ENCODE measurements at regions not wholly inside any gene's neighbourhood (a gene's known extent, or its start where the extent isn't known, plus 50 kb on each side); places are given as distances from the start of the nearest gene placed in this dataset.

DNA sequence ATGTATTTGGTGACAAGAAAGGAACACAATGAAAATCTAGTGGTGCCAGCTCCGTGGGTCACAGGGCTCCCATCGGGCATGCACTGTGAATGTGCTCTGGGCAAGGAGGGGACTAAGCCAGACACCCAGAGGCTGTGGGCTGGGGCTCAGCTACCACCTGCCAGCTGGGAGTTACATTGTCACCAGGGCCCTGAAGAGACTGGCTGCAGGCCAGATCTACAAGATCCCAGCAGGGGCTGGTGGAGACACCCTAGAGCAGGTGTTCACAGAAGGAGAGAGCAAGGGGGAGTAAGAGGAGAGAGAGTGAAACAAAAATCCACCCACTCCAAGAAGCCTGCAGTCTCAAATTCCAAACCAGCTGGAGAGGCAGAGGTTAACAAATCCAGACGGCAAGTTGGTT is 116.6 kb upstream of the ADCY1 start:
- no peak for DNase-seq

- DNase-seq: no peak
Observed at GRCh38 chr7:45459476-45459875, 114.7 kb upstream of the ADCY1 start.

- DNase-seq: no peak
Observed at GRCh38 chr7:45460379-45460778, 113.8 kb upstream of the ADCY1 start.

- no peak for DNase-seq
Observed at GRCh38 chr7:45461026-45461425, 113.1 kb upstream of the ADCY1 start.

DNA sequence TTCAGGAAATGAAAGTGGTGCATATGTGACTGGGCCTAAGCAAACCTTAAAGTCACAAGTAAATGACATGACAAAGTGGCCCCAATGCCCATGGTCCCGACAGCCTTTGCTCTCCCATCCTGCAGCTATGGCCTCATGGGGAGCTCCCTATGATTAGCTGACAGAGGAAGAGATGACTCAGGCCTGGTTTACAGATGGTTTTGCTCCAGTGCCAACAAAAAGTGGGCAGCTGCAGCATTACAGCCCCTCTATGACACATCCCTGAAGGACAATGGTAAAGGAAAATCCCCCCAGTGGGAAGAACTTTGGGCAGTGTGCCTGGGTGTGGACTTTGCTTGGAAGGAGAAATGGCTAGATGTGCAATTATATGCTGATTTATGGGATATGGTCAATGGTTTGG is 105.1 kb upstream of the ADCY1 start:
- DNase-seq: no peak

DNA sequence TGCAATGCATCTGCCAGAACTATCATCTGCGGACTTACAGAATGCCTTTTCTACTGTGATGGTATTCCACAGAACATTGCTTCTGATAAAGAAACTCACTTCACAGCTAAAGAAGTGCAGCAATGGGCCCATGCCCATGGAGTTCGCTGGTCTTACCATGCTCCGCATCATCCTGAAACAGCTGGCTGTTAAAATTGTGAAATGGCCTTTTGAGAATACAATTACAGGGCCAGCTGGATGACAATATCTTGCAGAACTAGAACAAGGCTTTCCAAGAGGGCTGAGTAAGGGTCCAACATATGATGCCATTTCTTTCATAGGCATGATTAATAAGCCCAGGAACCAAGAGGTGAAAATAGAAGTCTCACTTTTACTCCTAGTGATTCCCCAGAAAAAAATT is 104.1 kb upstream of the ADCY1 start:
- DNase-seq: no peak

GRCh38 chr7:45479781-45480180 is 94.4 kb upstream of the ADCY1 start:
- DNase-seq: no peak

DNA sequence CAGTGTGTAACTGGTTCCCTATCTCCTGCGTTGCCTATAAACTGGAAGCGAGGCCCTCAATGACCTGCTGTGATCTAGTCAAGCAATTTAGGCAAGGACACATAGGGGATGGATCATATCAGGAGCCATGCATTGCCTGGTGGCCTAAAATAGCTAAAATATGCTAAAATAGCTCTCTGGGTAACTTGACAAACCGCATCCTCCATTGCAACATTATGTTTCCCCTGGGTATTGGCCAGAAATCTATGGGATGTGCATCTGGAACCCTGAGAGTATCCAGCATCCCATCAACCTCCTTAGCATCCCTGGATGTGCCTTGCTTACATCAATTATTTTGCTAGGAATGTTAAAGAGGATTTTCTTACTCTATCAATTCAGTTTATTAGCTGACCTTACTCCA is 91.7 kb upstream of the ADCY1 start:
- DNase-seq: no peak

- no peak for DNase-seq
Observed at GRCh38 chr7:45484094-45484493, 90.1 kb upstream of the ADCY1 start.

DNA sequence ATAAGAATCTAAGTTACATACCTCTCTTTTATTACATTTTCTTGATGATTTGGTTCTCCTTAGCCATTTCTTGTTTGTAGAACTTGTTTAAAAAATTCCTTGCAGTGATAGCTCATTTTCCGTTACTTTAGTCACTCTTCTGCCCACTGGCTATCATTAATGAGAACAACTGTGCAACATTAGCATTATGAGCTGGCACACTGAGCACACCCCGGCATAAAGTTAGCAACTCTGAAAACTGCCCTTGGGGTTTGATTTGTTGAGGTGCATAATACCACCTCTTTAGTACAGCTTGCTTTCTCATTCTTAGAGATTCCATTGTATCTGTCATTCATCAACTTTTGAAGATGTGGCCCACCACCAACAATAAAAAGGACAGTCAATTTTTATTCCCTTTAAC is 87.6 kb upstream of the ADCY1 start:
- DNase-seq: no peak

DNA sequence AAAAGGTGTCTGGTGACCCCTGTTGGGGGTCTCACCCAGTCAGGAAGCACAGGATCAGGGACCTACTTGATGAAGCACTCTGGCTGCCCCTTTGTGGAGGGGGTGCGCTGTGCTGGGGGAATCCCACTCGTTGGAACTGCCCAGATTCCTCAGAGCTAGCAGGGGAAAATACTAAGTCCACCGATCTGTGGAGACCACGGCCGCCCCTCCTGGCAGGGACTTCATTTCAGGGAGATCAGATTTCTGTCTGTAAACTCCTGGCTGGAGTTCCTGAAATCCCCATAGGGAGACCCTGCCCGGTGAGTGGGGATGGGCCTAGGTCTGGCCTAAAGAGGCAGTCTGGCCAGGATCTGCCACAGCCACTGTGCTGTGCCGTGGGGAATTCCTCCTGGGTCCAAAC is 79.3 kb upstream of the ADCY1 start:
- no peak for DNase-seq

GRCh38 chr7:45495618-45496017 is 78.5 kb upstream of the ADCY1 start:
- DNase-seq: no peak

DNA sequence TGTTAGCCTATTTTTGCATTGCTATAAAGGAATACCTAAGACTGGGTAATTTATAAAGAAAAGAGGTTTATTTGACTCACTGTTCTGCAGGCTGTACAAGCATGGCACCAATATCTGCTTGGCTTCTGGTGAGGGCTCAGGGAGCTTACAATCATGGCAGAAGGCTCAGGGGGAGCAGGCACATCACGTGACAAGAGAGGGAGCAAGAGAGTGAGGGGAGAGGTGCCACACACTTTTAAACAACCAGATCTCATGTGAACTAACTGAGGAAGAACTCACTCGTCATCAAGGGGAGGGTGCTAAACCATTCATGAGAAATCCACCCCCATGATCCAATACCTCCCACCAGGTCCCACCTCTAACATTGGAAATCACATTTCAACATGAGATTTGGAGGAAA is 73.9 kb upstream of the ADCY1 start:
- DNase-seq: no peak

DNA sequence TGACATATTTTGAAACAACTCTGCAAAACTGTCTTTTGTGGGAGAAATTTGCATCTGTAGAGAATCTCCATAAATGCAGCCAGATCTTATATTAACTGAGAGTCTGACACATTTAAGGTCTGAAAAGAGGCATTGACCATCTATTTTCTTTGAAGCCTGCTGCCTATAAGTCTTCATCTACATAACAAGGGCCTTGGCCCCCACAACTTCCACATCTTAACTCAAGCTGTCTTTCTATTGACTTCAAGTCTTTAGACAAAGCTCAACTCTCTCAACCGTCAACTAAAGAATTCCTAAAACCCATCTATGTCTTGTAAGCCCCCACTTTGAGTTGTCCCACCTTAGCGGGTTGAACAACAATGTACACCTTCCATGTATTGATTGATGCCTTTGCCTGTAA is 72.4 kb upstream of the ADCY1 start:
- DNase-seq: no peak

GRCh38 chr7:45506059-45506458 is 68.1 kb upstream of the ADCY1 start:
- DNase-seq: no peak

- no peak for DNase-seq
Observed at GRCh38 chr7:45509222-45509621, 64.9 kb upstream of the ADCY1 start.

GRCh38 chr7:45511721-45512597 is 62.2 kb upstream of the ADCY1 start:
- no peak for DNase-seq

DNA sequence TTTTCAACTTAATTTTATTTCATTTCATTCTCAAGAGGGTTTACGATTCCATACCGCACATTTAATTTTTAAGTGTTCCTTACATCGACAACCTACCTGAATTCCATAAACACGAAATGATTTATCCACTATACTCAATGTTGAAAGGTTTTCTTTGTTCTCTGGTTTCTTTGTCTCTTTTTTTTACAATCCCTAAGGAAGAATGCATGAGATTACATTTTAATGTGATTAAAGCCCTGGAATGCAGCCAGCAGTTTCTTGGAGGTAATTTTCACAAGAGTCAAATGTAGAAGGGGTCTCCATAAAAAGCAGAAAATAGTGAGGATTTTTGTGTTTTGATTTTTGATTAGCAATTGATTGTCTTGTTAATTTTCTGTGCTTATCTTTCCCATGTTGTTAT is 59.2 kb upstream of the ADCY1 start:
- no peak for DNase-seq

GRCh38 chr7:45515346-45515745 is 58.8 kb upstream of the ADCY1 start:
- no peak for DNase-seq
